ENCODE measurements at regions not wholly inside any gene's neighbourhood (a gene's known extent, or its start where the extent isn't known, plus 50 kb on each side); places are given as distances from the start of the nearest gene placed in this dataset.
"Not testable (repeated sequence)": the region's sequence is repeated elsewhere in the genome, so short reads cannot be mapped to it uniquely, and the experiment has no call there.

DNA sequence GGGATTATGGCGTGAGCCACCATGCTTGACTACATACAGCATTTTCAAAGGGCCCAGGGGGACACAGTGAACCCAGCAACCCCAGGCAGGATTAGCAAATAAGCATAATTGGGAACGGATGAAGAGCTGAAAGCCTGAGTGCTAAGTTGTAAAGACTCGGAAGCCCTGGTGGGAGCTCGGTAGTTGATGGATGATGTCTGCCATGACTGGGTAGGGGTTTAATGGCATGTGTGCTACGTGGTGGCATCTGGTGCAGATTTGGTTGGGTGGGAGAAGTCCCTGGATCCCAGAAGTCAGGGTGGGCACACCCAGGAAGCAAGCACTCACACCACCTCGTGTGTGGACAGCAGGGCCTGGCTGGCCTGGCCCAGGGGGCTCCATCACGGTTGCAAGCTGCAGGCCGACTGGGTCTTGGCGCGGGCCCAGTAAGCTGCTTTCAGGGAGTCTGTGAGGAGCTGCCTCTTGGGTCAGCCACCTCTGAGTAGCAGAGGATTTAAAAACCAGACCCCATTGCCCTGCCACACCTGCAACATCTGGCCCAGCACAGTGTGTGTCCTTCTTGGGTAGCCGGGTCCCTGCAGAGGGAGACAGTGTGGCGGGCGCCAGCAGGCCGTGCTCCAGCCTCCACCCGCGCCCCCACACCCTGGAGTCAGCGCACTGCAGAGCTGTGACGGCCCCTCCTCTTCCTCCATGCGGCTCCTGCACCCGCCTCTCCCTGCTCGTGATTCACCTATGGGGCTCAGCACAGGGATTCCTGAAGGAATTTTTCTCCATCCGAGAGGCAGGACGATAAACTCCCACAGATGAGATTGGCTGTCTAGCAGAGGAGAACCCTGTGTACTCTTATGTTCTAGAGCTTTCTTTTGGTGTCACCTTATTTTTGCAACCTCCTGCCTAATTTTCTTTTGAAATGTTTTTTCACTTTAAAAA, 159.2 kb downstream of the LAT start:
- TF ChIP-seq, protein P1, sequence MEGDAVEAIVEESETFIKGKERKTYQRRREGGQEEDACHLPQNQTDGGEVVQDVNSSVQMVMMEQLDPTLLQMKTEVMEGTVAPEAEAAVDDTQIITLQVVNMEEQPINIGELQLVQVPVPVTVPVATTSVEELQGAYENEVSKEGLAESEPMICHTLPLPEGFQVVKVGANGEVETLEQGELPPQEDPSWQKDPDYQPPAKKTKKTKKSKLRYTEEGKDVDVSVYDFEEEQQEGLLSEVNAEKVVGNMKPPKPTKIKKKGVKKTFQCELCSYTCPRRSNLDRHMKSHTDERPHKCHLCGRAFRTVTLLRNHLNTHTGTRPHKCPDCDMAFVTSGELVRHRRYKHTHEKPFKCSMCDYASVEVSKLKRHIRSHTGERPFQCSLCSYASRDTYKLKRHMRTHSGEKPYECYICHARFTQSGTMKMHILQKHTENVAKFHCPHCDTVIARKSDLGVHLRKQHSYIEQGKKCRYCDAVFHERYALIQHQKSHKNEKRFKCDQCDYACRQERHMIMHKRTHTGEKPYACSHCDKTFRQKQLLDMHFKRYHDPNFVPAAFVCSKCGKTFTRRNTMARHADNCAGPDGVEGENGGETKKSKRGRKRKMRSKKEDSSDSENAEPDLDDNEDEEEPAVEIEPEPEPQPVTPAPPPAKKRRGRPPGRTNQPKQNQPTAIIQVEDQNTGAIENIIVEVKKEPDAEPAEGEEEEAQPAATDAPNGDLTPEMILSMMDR (IDR thresholded peaks at IDR 0.05), result not testable (repeated sequence)
- TF ChIP-seq POLR2AphosphoS5, POLR2A (IDR thresholded peaks at IDR 0.05): not testable (repeated sequence)
